ENCODE measurements at regions not wholly inside any gene's neighbourhood (a gene's known extent, or its start where the extent isn't known, plus 50 kb on each side); places are given as distances from the start of the nearest gene placed in this dataset.

GRCh38 chr15:91605576-91605975 lies 247.9 kb upstream of the SLCO3A1 start:
- POLR2A ChIA-PET, result no interaction called here

GRCh38 chr15:91609231-91609630 lies 244.3 kb upstream of the SLCO3A1 start:
- no peak for TF ChIP-seq CTCF (IDR thresholded peaks at IDR 0.05; ENCODE audit: insufficient read depth, low read depth, low read length)

More at GRCh38 chr15:91605576-91605975, 247.9 kb upstream of the SLCO3A1 start:
- Histone ChIP-seq H3K36me3 (ENCODE audit: control insufficient read depth, insufficient read depth, low read length) (no peaks in the 10 kb centered on the region), H3K4me3 (ENCODE audit: low read depth, low read length) (no peak overlapping the region), H3K27me3 (ENCODE audit: control insufficient read depth, insufficient read depth, low read length) (no peaks in the 10 kb centered on the region)
- DNase-seq (ENCODE audit: low read depth), result no peak
- no peak for TF ChIP-seq CTCF (IDR thresholded peaks at IDR 0.05; ENCODE audit: insufficient read depth, low read depth, low read length)
- CTCF ChIA-PET, result no interaction called here

GRCh38 chr15:91609966-91610365 lies 243.5 kb upstream of the SLCO3A1 start:
- no peak for TF ChIP-seq CTCF (IDR thresholded peaks at IDR 0.05; ENCODE audit: insufficient read depth, low read depth, low read length)
- DNase-seq (ENCODE audit: low read depth), result no peak
- ChIA-PET CTCF (no interaction called here), POLR2A (no interaction called here)
- no peaks in the 10 kb centered on the region for H3K27me3 ChIP-seq (ENCODE audit: control insufficient read depth, insufficient read depth, low read length)
- no peak overlapping the region for H3K4me3 ChIP-seq (ENCODE audit: low read depth, low read length)
- H3K36me3 ChIP-seq (ENCODE audit: control insufficient read depth, insufficient read depth, low read length), result no peaks in the 10 kb centered on the region

More at GRCh38 chr15:91609231-91609630, 244.3 kb upstream of the SLCO3A1 start:
- DNase-seq (ENCODE audit: low read depth), result no peak
- no peaks in the 10 kb centered on the region for H3K36me3 ChIP-seq (ENCODE audit: control insufficient read depth, insufficient read depth, low read length)
- ChIA-PET CTCF (no interaction called here), POLR2A (no interaction called here)
- no peaks in the 10 kb centered on the region for H3K27me3 ChIP-seq (ENCODE audit: control insufficient read depth, insufficient read depth, low read length)
- no peak overlapping the region for H3K4me3 ChIP-seq (ENCODE audit: low read depth, low read length)

GRCh38 chr15:91611561-91612323 lies 241.8 kb upstream of the SLCO3A1 start:
- no peak for TF ChIP-seq CTCF (IDR thresholded peaks at IDR 0.05; ENCODE audit: insufficient read depth, low read depth, low read length)
- DNase-seq (ENCODE audit: low read depth), result no peak
- ChIA-PET POLR2A (no interaction called here), CTCF (no interaction called here)
- Histone ChIP-seq H3K4me3 (ENCODE audit: low read depth, low read length) (no peak overlapping the region), H3K36me3 (ENCODE audit: control insufficient read depth, insufficient read depth, low read length) (no peaks in the 10 kb centered on the region), H3K27me3 (ENCODE audit: control insufficient read depth, insufficient read depth, low read length) (no peaks in the 10 kb centered on the region)

GRCh38 chr15:91620229-91620628 lies 233.3 kb upstream of the SLCO3A1 start:
- Histone ChIP-seq H3K4me3 (ENCODE audit: low read depth, low read length) (no peak overlapping the region), H3K36me3 (ENCODE audit: control insufficient read depth, insufficient read depth, low read length) (no peaks in the 10 kb centered on the region), H3K27me3 (ENCODE audit: control insufficient read depth, insufficient read depth, low read length) (no peaks in the 10 kb centered on the region)
- TF ChIP-seq CTCF (IDR thresholded peaks at IDR 0.05; ENCODE audit: insufficient read depth, low read depth, low read length), result no peak
- ChIA-PET POLR2A (no interaction called here), CTCF (no interaction called here)
- DNase-seq (ENCODE audit: low read depth), result no peak
